PFSK-1 (cell line): ENCODE measurements at regions not wholly inside any gene's neighbourhood (a gene's known extent, or its start where the extent isn't known, plus 50 kb on each side); places are given as distances from the start of the nearest gene placed in this dataset.

Experiments used
- POLR2AphosphoS5 ChIP-seq: IDR thresholded peaks from 2 replicates; pipeline ENCODE4 v1.6.1; 2012; ENCODE audit warnings: low read depth, mild to moderate bottlenecking, control low read depth, low read length, moderate library complexity
- SIN3A ChIP-seq: IDR thresholded peaks from 2 replicates; pipeline ENCODE4 v1.6.1; 2012; ENCODE audit warnings: mild to moderate bottlenecking, low read length, moderate library complexity, borderline replicate concordance; ENCODE audit not compliant: insufficient read depth
- TAF1 ChIP-seq: IDR thresholded peaks from 2 replicates; pipeline ENCODE4 v1.6.1; 2012; ENCODE audit warnings: low read length, control low read depth, borderline replicate concordance; ENCODE audit not compliant: insufficient read depth
- TF ChIP-seq, protein P1 (sequence below), 2 experiments: IDR thresholded peaks; 2 replicates each; pipeline versions ENCODE4 v1.6.1 to v1.8.0; 2011 to 2012; ENCODE audit warnings: low read depth in 2 of 2, low read length in 2 of 2, control low read depth in 1 of 2, inconsistent platforms in 1 of 2, mild to moderate bottlenecking in 1 of 2, moderate library complexity in 1 of 2; ENCODE audit not compliant: insufficient read depth in 1 of 2

DNA sequence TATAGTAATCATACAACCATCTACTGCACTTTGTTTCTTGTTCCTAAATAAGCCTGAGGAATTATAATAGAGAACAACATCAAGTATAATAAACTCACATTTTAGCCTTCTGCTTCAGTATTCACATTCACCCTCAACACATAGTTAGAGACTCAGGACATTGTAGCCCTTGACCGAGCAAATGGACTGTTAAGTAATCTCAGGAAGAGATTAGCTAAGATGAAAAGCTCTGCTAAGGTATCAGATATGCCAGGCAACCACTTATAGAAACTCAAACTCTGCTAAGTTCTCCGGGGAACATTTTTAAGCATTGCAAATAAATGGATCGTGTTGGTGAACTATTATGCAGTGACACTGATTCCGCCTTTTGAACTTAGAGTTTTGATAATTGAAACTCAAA, 252.0 kb downstream of the DTWD2 start:
- no peak for TF ChIP-seq POLR2AphosphoS5
- no peak for TF ChIP-seq SIN3A
- TF ChIP-seq, protein P1, sequence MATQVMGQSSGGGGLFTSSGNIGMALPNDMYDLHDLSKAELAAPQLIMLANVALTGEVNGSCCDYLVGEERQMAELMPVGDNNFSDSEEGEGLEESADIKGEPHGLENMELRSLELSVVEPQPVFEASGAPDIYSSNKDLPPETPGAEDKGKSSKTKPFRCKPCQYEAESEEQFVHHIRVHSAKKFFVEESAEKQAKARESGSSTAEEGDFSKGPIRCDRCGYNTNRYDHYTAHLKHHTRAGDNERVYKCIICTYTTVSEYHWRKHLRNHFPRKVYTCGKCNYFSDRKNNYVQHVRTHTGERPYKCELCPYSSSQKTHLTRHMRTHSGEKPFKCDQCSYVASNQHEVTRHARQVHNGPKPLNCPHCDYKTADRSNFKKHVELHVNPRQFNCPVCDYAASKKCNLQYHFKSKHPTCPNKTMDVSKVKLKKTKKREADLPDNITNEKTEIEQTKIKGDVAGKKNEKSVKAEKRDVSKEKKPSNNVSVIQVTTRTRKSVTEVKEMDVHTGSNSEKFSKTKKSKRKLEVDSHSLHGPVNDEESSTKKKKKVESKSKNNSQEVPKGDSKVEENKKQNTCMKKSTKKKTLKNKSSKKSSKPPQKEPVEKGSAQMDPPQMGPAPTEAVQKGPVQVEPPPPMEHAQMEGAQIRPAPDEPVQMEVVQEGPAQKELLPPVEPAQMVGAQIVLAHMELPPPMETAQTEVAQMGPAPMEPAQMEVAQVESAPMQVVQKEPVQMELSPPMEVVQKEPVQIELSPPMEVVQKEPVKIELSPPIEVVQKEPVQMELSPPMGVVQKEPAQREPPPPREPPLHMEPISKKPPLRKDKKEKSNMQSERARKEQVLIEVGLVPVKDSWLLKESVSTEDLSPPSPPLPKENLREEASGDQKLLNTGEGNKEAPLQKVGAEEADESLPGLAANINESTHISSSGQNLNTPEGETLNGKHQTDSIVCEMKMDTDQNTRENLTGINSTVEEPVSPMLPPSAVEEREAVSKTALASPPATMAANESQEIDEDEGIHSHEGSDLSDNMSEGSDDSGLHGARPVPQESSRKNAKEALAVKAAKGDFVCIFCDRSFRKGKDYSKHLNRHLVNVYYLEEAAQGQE (IDR thresholded peaks at IDR 0.05; ENCODE audit: insufficient read depth in 1 of 2, low read depth in 2 of 2, low read length in 2 of 2), result no peak
- TF ChIP-seq TAF1, result no peak
